ENCODE measurements at regions not wholly inside any gene's neighbourhood (a gene's known extent, or its start where the extent isn't known, plus 50 kb on each side); places are given as distances from the start of the nearest gene placed in this dataset.

GRCh38 chr4:58275856-58276255, 1165.7 kb upstream of the IGFBP7 start:
- no peaks in the 10 kb centered on the region for H3K27me3 ChIP-seq
- TF ChIP-seq EP300 (IDR thresholded peaks at IDR 0.05) (no peak), POLR2A (IDR thresholded peaks at IDR 0.05) (no peak), CTCF (IDR thresholded peaks at IDR 0.05) (no peak)
- DNase-seq = no peak
- no peaks in the 10 kb centered on the region for H3K4me1 ChIP-seq (ENCODE audit: insufficient read depth)
- no peaks in the 10 kb centered on the region for H3K36me3 ChIP-seq
- H3K27ac ChIP-seq = no peak overlapping the region
- 76 to 90% (median 83%) methylated on average over 1 of the region's 1 CpG for WGBS, 3 donors
- H3K9me3 ChIP-seq = no peaks in the 10 kb centered on the region
- intact Hi-C loops (cut with DNase I) = no loop called here
- no peak overlapping the region for H3K4me3 ChIP-seq

- DNase-seq = no peak
- 92 to 93% (median 93%) methylated on average over 5 of the region's 5 CpGs for WGBS, 3 donors
- Histone ChIP-seq H3K4me1 (ENCODE audit: insufficient read depth) (no peaks in the 10 kb centered on the region), H3K4me3 (no peak overlapping the region), H3K27ac (no peak overlapping the region), H3K36me3 (no peaks in the 10 kb centered on the region), H3K9me3 (no peaks in the 10 kb centered on the region), H3K27me3 (no peaks in the 10 kb centered on the region)
- intact Hi-C loops (cut with DNase I) = no loop called here
- TF ChIP-seq EP300 (IDR thresholded peaks at IDR 0.05) = no peak
- TF ChIP-seq POLR2A (IDR thresholded peaks at IDR 0.05) = no peak
- no peak for TF ChIP-seq CTCF (IDR thresholded peaks at IDR 0.05)
Measured at GRCh38 chr4:58274553-58274952, 1164.4 kb upstream of the IGFBP7 start.

GRCh38 chr4:58272311-58272710, 1162.1 kb upstream of the IGFBP7 start:
- Histone ChIP-seq H3K27me3 (no peaks in the 10 kb centered on the region), H3K27ac (no peak overlapping the region), H3K4me3 (no peak overlapping the region), H3K9me3 (no peaks in the 10 kb centered on the region), H3K36me3 (no peaks in the 10 kb centered on the region), H3K4me1 (ENCODE audit: insufficient read depth) (no peaks in the 10 kb centered on the region)
- no peak for DNase-seq
- TF ChIP-seq POLR2A (IDR thresholded peaks at IDR 0.05) = no peak
- no peak for TF ChIP-seq EP300 (IDR thresholded peaks at IDR 0.05)
- no peak for TF ChIP-seq CTCF (IDR thresholded peaks at IDR 0.05)
- intact Hi-C loops (cut with DNase I) = no loop called here
- 37 to 48% (median 39%) methylated on average over 1 of the region's 1 CpG for WGBS, 3 donors

- TF ChIP-seq EP300 (IDR thresholded peaks at IDR 0.05) (no peak), POLR2A (IDR thresholded peaks at IDR 0.05) (no peak), CTCF (IDR thresholded peaks at IDR 0.05) (no peak)
- WGBS, 3 donors = 28 to 52% (median 28%) methylated on average over 2 of the region's 2 CpGs
- DNase-seq = no peak
Measured at GRCh38 chr4:58265734-58266133, 1155.5 kb upstream of the IGFBP7 start.

GRCh38 chr4:58261526-58261925, 1151.3 kb upstream of the IGFBP7 start:
- H3K4me1 ChIP-seq (ENCODE audit: insufficient read depth) = no peaks in the 10 kb centered on the region
- H3K27me3 ChIP-seq = no peaks in the 10 kb centered on the region
- no peak overlapping the region for H3K27ac ChIP-seq
- H3K9me3 ChIP-seq = no peaks in the 10 kb centered on the region
- no peak for TF ChIP-seq EP300 (IDR thresholded peaks at IDR 0.05)
- TF ChIP-seq CTCF (IDR thresholded peaks at IDR 0.05) = no peak
- no peak for TF ChIP-seq POLR2A (IDR thresholded peaks at IDR 0.05)
- no peaks in the 10 kb centered on the region for H3K36me3 ChIP-seq
- intact Hi-C loops (cut with DNase I) = no loop called here
- no peak overlapping the region for H3K4me3 ChIP-seq
- no peak for DNase-seq

More at GRCh38 chr4:58265734-58266133, 1155.5 kb upstream of the IGFBP7 start:
- Histone ChIP-seq H3K36me3 (no peaks in the 10 kb centered on the region), H3K4me1 (ENCODE audit: insufficient read depth) (no peaks in the 10 kb centered on the region), H3K4me3 (no peak overlapping the region), H3K27ac (no peak overlapping the region), H3K9me3 (no peaks in the 10 kb centered on the region), H3K27me3 (no peaks in the 10 kb centered on the region)
- intact Hi-C loops (cut with DNase I) = no loop called here
